ENCODE measurements at regions not wholly inside any gene's neighbourhood (a gene's known extent, or its start where the extent isn't known, plus 50 kb on each side); places are given as distances from the start of the nearest gene placed in this dataset.
"Not testable (repeated sequence)": the region's sequence is repeated elsewhere in the genome, so short reads cannot be mapped to it uniquely, and the experiment has no call there.

DNA sequence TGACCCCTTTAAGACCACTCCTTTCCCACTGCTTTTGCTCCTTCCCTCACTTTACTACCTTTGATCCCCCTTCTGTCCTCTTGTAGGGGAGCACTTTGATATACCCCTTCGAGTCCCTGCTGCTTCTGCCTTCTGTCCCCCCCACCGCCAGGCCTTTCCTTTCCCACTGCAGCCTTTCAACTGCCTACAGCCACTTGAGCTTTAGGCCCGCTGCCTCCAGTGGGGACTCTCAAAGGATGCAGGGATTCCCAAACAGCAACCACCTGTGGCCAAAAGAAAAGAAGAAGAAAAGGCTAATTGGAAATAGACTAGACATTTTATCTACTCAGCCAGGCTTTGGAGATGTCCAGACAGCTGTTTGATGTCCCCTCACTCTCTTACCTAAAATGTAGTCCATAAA lies 77.0 kb upstream of the DTNBP1 start:
- DNase-seq (ENCODE audit: low read depth in 2 of 2, low spot score in 1 of 2), result no peak

DNA sequence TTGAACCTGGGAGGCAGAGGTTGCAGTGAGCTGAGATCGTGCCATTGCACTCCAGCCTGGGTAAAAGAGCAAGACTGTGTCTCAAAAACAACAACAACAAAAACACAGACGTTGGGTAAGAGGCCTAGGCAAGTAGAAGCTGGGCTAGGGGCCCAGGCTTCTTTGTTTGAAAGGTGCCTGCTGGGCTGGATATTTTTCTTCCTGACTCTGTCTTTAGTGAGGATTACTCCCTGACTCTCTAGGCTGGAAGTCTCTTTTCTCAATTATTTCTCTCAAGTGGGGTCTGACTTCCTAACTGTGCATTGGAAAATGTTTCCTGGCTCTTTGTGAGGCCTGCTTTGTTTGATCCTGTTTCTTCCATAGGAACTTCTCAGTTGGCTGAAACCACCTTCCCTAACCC lies 76.5 kb upstream of the DTNBP1 start:
- DNase-seq (ENCODE audit: low read depth in 2 of 2, low spot score in 1 of 2), result no peak

DNA sequence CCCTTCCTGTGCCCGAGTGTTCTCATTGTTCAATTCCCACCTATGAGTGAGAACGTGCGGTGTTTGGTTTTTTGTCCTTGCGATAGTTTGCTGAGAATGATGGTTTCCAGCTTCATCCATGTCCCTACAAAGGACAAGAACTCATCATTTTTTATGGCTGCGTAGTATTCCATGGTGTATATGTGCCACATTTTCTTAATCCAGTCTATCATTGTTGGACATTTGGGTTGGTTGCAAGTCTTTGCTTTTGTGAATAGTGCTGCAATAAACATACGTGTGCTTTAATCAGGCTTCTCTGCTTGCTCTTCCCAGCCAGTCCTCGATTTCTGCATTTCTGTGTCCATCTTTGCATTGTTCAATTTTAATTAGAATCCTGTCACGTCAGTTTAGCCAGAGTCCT lies 75.4 kb upstream of the DTNBP1 start:
- not testable (repeated sequence) for DNase-seq (ENCODE audit: low read depth in 2 of 2, low spot score in 1 of 2)

DNA sequence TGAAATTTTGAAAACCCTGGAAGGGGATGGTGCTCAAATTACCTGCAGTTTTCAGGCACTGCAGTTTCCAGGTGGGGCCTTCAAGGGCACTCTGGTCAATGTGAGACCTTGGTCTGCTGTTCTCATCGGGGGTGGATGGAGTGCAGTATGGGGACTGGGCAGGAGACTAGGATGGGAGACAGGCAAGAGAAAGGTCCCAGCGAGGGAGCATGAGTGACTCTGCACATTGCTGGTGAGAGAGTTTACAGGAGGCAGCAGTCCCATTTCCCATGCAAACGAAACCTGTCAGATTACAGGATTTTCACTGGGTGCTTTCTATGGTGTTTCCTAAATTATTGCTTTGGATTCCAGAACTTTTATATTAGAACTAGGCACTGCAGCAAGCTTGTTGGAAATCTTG lies 73.5 kb upstream of the DTNBP1 start:
- DNase-seq (ENCODE audit: low read depth in 2 of 2, low spot score in 1 of 2), result no peak

- DNase-seq (ENCODE audit: low read depth in 2 of 2, low spot score in 1 of 2), result no peak
These were observed 72.9 kb upstream of the DTNBP1 start for GRCh38 chr6:15735567-15736265.

GRCh38 chr6:15734118-15734897 lies 71.5 kb upstream of the DTNBP1 start:
- DNase-seq (ENCODE audit: low read depth in 2 of 2, low spot score in 1 of 2), result no peak

GRCh38 chr6:15730922-15731321 lies 68.1 kb upstream of the DTNBP1 start:
- DNase-seq (ENCODE audit: low read depth in 2 of 2, low spot score in 1 of 2), result no peak

GRCh38 chr6:15730442-15730841 lies 67.6 kb upstream of the DTNBP1 start:
- DNase-seq (ENCODE audit: low read depth in 2 of 2, low spot score in 1 of 2), result no peak

DNA sequence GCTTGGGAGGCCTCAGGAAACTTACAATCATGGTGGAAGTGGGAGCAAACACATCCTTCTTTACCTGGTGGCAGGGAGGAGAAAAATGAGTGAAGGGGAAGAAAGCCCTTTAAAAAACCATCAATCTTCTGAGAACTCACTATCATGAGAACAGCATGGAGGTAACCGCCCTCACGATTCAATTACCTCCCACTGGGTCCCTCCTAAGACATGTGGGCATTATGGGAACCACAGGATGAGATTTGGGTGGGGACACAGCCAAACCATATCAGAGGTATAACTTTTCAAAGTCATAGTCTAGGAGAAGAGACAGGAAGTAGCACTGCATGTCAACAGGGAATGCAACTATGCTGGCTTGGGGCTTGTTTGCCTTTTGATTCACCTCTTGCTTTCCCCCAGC lies 59.9 kb upstream of the DTNBP1 start:
- no peak for DNase-seq (ENCODE audit: low read depth in 2 of 2, low spot score in 1 of 2)

DNA sequence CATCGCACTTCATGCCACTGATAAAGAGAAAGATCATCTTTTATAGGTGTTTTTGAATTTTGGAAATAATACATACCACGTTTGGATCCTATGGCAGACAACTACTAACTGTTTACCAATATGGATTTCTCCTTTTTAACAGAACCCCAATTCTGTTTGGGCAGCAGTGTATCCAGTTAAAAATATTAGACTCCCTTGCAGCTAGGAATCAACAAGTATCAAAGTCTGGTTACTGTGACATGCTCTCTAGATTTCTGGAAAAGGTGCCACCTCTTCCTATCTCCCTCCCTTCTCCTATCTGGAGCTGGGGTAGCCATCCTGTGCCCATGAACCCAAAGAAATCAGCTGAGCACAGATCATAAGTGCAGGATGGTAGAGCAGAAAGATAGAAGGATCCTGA lies 54.1 kb upstream of the DTNBP1 start:
- DNase-seq (ENCODE audit: low read depth in 2 of 2, low spot score in 1 of 2), result no peak

- no peak for DNase-seq (ENCODE audit: low read depth in 2 of 2, low spot score in 1 of 2)
These were observed 53.0 kb upstream of the DTNBP1 start for GRCh38 chr6:15715851-15716250.

DNA sequence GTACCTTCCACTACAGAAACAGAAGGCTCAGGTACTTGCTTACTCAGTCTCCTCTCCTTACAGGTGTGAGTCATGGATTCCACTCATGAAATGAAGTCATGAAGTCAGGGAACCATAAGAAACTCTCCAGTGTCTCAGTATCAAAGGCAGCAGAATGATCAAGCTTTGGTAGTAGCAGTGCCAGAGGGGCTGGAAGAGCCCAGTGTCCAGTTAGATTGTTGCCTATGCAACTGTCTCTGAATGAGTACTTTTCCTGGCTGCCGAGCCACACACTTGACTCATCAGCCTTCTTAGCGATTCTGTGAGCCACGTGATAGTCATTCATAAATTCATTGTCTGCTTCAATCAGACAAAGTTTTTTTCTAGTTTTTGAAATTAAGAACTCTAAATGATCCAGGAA lies 52.2 kb upstream of the DTNBP1 start:
- no peak for DNase-seq (ENCODE audit: low read depth in 2 of 2, low spot score in 1 of 2)

DNA sequence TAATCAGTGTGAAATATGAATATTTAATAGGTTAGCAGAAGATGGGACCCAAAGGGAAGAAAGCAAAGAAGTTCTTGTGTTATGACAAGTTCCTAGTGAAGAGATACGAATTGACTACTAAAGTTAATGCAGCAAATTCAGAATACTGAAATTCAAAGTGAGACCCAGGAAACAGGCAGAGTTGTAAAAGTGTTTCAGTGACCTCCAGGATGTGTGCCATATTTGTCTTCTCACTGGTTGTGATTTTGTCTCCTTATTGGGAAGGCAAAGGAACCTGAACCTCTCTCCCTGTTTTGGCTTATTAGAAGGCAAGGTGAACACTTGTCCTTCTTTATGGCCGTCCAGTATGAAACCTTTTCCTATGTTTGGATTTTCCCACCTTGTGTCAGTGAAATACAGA lies 51.8 kb upstream of the DTNBP1 start:
- no peak for DNase-seq (ENCODE audit: low read depth in 2 of 2, low spot score in 1 of 2)

GRCh38 chr6:15713325-15713724 lies 50.5 kb upstream of the DTNBP1 start:
- DNase-seq (ENCODE audit: low read depth in 2 of 2, low spot score in 1 of 2), result no peak

DNA sequence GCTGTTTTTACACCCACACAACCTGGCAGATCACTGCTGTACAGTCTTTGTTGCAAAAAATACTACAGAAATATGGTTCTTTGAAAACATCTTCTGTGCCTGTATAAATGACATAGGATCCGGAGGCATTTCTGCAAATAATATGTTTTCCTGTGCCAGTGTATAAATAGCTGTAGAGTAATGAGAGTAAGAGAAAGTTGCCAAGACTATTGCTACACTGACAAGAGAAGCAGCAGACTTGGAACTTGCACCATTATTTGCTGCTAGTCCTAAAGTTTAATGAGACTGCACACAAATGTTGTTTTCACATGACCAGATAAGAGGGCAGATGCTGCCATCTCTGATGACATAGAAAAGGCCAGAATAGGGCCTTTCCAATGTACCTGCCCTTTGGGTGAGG lies 50.0 kb upstream of the DTNBP1 start:
- DNase-seq (ENCODE audit: low read depth in 2 of 2, low spot score in 1 of 2), result no peak
